ENCODE measurements at regions not wholly inside any gene's neighbourhood (a gene's known extent, or its start where the extent isn't known, plus 50 kb on each side); places are given as distances from the start of the nearest gene placed in this dataset.
"Not testable (repeated sequence)": the region's sequence is repeated elsewhere in the genome, so short reads cannot be mapped to it uniquely, and the experiment has no call there.

DNA sequence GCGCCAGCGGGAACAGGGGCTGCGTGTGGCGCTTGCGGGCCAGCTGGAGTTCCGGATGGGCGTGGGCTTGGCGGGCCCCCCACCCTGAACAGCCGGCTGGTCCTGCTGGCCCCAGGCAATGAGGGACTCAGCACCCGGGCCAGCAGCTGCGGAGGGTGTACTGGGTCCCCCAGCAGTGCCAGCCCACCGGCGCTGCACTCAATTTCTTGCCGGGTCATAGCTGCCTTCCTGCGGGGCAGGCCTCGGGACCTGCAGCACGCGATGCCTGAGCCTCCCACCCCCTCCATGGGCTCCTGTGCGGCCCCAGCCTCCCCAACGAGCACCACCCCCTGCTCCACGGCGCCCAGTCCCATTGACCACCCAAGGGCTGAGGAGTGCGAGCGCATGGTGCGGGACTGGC, 855.2 kb upstream of the IGFBP7 start:
- TF ChIP-seq, protein P1, sequence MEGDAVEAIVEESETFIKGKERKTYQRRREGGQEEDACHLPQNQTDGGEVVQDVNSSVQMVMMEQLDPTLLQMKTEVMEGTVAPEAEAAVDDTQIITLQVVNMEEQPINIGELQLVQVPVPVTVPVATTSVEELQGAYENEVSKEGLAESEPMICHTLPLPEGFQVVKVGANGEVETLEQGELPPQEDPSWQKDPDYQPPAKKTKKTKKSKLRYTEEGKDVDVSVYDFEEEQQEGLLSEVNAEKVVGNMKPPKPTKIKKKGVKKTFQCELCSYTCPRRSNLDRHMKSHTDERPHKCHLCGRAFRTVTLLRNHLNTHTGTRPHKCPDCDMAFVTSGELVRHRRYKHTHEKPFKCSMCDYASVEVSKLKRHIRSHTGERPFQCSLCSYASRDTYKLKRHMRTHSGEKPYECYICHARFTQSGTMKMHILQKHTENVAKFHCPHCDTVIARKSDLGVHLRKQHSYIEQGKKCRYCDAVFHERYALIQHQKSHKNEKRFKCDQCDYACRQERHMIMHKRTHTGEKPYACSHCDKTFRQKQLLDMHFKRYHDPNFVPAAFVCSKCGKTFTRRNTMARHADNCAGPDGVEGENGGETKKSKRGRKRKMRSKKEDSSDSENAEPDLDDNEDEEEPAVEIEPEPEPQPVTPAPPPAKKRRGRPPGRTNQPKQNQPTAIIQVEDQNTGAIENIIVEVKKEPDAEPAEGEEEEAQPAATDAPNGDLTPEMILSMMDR (IDR thresholded peaks at IDR 0.05) = not testable (repeated sequence)
- TF ChIP-seq POLR2AphosphoS5, EP300 (IDR thresholded peaks at IDR 0.05): not testable (repeated sequence)

Measured in suprapubic skin (tissue), 4 donors.